ENCODE measurements at regions not wholly inside any gene's neighbourhood (a gene's known extent, or its start where the extent isn't known, plus 50 kb on each side); places are given as distances from the start of the nearest gene placed in this dataset.

DNA sequence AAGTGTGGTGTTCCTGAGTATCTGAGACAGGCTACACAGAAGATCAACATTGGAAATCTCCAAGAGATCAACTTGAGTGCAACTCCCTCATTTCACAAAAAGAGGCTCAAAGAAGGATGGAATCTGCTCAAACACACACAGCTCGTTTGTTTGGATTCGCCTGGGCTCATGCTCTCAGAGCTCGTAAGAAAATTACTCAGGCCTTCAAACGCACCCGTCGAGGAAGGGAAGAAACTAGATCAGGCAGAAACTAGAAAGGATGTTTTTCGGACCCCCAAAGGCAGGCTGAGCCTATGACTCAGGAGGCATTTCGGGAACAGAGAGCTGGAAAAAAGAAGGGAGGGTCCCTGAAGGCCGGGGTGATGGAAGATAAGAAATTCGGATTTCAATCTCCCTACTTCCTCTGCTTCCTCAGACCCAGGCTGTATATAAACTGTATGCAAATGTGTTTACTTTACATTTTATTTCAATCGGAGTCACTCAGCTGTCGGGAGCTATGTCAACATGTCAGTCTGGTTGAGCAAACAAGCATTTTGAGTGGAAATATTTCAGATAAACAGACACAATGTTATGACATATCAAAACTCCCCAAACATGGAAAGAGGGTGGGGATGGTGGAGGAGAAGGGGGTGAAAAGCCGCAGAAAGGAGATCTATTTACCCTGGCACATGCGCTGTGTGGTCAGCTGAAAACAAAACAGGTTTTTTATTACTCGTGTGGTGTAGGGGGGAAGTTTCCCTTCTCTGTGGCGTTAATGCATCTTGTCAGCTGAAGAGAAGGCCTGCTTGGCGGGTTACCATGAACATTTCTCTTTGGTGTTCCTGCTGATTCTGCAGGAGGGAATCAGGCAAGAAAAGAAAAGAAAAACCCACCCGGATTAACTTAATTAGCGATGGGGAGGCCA lies 129.1 kb upstream of the TBX3 start:
- Histone ChIP-seq H3K79me2 (ENCODE audit: control insufficient read depth in 1 of 2, insufficient read depth in 2 of 2, low read length in 2 of 2) (no peaks in the 10 kb centered on the region), H3K18ac (ENCODE audit: extremely low read depth, low read length) (no peak overlapping the region), H3K4me1 (replicated peaks in 1 of 4; ENCODE audit: control insufficient read depth in 3 of 4, insufficient read depth in 4 of 4, low read length in 3 of 4) (peaks cover 0 to 8% (median 3%) of the 10 kb centered on the region in 4 experiments; a peak in 4 of 7 replicates), H3K27ac (ENCODE audit: low read depth, low read length) (no peak overlapping the region), H2BK12ac (ENCODE audit: low read depth, low read length) (no peak overlapping the region), H3K9me3 (ENCODE audit: insufficient read depth in 2 of 2, low read depth in 1 of 2, low read length in 1 of 2) (no peaks in the 10 kb centered on the region), H3K23ac (ENCODE audit: insufficient read length) (no peak overlapping the region), H2BK120ac (replicated peaks; ENCODE audit: low read depth, low read length) (no peak overlapping the region), H3K4me3 (ENCODE audit: extremely low read depth in 1 of 4, insufficient read depth in 2 of 4, low read depth in 3 of 4, low read length in 4 of 4) (peak overlapping the region in 1 of 4 experiments; percentile 10; a peak in 1 of 8 replicates), H2AK5ac (ENCODE audit: low read depth, low read length) (no peak overlapping the region), H3K36me3 (ENCODE audit: control insufficient read depth in 2 of 4, insufficient read depth in 4 of 4, low read length in 3 of 4) (no peaks in the 10 kb centered on the region), H3K23me2 (ENCODE audit: low read depth, low read length) (no peaks in the 10 kb centered on the region), H2BK15ac (ENCODE audit: low read length) (no peak overlapping the region), H3K9ac (replicated peaks in 1 of 4; ENCODE audit: extremely low read depth in 1 of 4, low read depth in 3 of 4, low read length in 3 of 4) (no peak overlapping the region), H4K5ac (ENCODE audit: insufficient read length, low read depth, low read length) (no peak overlapping the region), H3K14ac (ENCODE audit: insufficient read length) (no peak overlapping the region), H2AFZ (ENCODE audit: low read length) (peak overlapping the region; percentile 30), H3K56ac (replicated peaks; ENCODE audit: insufficient read length, low read depth, low read length) (no peak overlapping the region), H3K27me3 (replicated peaks in 1 of 4; ENCODE audit: control insufficient read depth in 3 of 4, extremely low read depth in 1 of 4, insufficient read depth in 3 of 4, low read length in 3 of 4) (no peaks in the 10 kb centered on the region), H4K91ac (replicated peaks; ENCODE audit: insufficient read length, low read length) (no peak overlapping the region), H3K4me2 (ENCODE audit: insufficient read depth in 1 of 2, low read depth in 2 of 2, low read length in 2 of 2) (peak overlapping the region; percentile 15 to 26; a peak in 3 of 4 replicates), H2BK20ac (ENCODE audit: low read length) (no peak overlapping the region), H4K20me1 (replicated peaks in 1 of 2; ENCODE audit: control insufficient read depth in 1 of 2, insufficient read depth in 2 of 2, low read length in 2 of 2) (no peaks in the 10 kb centered on the region), H3K4ac (replicated peaks; ENCODE audit: insufficient read length, low read depth, low read length) (no peak overlapping the region), H3K79me1 (ENCODE audit: low read depth, low read length) (no peaks in the 10 kb centered on the region), H4K8ac (ENCODE audit: extremely low read depth, insufficient read depth, low read length) (no peak overlapping the region), H2BK5ac (ENCODE audit: low read depth, low read length) (no peak overlapping the region)
- ChIA-PET CTCF (ENCODE audit: partially characterized antibody) (interaction anchor here (1.0 to 2.0 kb wide), 3 partner anchors 20 to 175 kb away, joined by 3 to 6 read pairs (median 6); no protein-coding TSS in a partner anchor), POLR2A (ENCODE audit: partially characterized antibody) (interaction anchor here (1.6 kb wide), 1 partner anchor 10 kb away, joined by 4 read pairs; no protein-coding TSS in a partner anchor)
- no peak for TF ChIP-seq HDAC2 (IDR thresholded peaks at IDR 0.05; ENCODE audit: borderline replicate concordance in 1 of 2, low read depth in 2 of 2, low read length in 2 of 2)
- TF ChIP-seq NRF1 (IDR thresholded peaks at IDR 0.05; ENCODE audit: low read depth, low read length), result peak; percentile 16; the same call in 1 of the 2 replicates
- DNase-seq (ENCODE audit: low read depth in 1 of 2, low spot score in 2 of 2) (no peak), FAIRE-seq (peak; percentile 68)
- 52% methylated on average over 19 of the region's 19 CpGs; no CpG with 5 or more reads in 1 of the 2 experiments for WGBS, 2 experiments (ENCODE audit: extremely low coverage in 1 of 2, insufficient coverage in 1 of 2, insufficient read length in 1 of 2, insufficient replicate concordance in 2 of 2, low coverage in 1 of 2, low lambda C conversion rate in 2 of 2, missing lambda C conversion rate in 1 of 2)

All from H1 (cell line).